ENCODE measurements at regions not wholly inside any gene's neighbourhood (a gene's known extent, or its start where the extent isn't known, plus 50 kb on each side); places are given as distances from the start of the nearest gene placed in this dataset.
"Not testable (repeated sequence)": the region's sequence is repeated elsewhere in the genome, so short reads cannot be mapped to it uniquely, and the experiment has no call there.

GRCh38 chr10:20656886-20657285, 240.2 kb downstream of the NEBL start:
- DNase-seq (ENCODE audit: low read depth), result no peak

GRCh38 chr10:20652424-20652823, 244.7 kb downstream of the NEBL start:
- DNase-seq (ENCODE audit: low read depth), result not testable (repeated sequence)

DNA sequence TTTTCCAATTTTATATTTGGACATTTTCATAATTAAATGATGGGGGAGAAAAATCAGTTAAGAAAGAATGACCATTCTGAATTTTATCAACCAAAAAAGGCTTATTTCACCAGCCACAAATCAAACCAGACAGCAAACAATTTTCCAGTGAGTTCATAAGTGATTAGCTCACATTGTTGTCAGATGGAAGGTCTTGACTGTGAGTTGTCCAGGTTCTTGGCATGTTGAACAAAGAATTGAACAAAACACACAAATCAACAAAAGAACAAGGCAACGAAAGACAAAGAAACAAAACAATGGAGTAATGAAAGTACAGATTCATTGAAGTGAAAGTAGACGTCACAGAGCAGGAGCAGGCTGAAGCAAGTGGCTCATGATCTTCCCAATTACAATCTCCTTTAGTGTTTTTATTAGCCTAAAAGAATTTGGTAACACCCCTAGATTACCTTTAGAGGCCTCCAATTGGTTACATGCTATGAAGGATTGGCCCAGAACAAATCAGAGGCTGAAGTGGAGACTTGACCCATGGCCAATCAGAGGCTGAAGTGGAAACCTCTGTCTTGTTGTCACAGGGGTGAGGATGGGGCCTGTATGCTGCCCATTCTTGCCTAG, 248.7 kb downstream of the NEBL start:
- DNase-seq (ENCODE audit: low read depth), result peak; percentile 11

DNA sequence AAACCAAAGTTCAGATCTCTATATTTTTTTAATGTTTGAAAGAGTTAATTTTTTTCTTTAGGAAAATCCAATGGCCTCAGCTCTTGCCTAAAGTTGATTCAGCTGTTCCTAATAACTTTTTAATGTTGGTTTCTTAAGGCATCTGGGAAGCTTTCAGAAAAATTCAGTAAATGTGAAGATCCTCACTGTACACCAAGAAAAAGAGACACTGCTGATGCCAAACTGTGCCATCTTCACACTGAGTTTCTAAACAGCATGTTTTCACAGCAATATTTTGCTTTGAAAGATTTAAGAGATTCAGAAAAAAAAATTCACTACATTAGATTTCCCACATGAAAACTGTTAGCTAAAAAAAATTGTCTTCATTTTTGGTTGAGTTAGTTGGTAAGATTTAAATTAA, 249.4 kb downstream of the NEBL start:
- DNase-seq (ENCODE audit: low read depth), result no peak

- DNase-seq (ENCODE audit: low read depth), result no peak
These were observed 252.7 kb downstream of the NEBL start for GRCh38 chr10:20644421-20644820.

- DNase-seq (ENCODE audit: low read depth), result no peak
These were observed 255.5 kb downstream of the NEBL start for GRCh38 chr10:20641605-20642004.

DNA sequence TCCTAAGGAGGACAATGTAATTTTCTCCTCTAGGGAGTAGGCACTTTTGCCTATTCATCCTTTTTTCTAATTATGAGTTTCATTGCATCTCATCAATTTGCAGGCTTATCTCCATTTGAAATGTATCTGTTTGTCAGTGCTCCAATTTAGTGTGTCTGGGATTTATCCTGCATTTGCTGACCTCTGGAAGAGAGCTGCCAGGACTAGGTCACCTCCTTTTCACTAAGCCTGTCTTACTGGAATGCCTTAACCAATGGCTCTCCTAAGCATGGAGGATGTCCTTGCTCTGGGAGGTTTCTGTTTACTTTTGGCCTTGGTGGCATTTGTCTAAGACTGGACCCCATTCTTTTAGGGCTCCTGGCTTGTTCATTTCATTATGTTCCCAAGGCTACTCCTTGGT, 261.5 kb downstream of the NEBL start:
- DNase-seq (ENCODE audit: low read depth), result no peak

GRCh38 chr10:20634839-20635238, 262.3 kb downstream of the NEBL start:
- DNase-seq (ENCODE audit: low read depth), result peak; percentile 25

- no peak for DNase-seq (ENCODE audit: low read depth)
These were observed 263.4 kb downstream of the NEBL start for GRCh38 chr10:20633714-20634113.

DNA sequence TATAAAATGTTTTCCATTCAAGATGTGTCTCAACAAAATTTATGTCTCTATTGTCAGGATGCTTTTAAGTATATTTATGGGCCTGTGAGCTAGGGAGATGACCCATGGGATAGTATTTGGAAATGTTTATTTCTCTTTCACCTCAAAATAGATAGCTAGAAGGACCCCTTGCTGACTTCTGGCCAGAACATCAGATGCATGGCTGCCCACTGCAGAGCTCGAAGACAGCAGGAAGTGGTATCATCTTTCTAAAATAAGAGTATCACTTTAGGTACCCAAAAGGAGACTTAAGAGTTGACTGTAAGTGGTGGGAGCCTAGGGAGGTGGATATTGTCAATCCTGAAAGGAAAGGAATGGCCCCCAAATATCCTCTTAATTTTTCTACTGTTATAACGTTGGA, 264.4 kb downstream of the NEBL start:
- no peak for DNase-seq (ENCODE audit: low read depth)

DNA sequence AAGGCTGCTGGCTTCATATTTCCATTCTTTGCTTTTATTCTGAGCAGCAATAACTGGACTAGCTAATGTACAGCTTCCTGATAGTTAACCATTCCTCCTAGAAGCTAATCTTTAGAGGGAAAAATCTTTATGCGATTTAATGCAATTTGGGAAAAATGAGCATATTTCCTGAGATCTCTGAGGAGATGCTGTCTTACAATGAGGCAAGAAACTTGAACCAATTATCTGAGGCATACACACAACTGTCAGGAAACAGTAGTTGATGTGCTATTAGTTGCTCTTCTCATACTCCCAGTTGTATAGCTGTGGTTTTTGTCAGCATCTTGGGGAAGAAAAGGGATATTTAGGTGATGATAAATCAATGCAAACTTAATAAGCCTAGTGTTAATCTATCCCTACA, 265.9 kb downstream of the NEBL start:
- no peak for DNase-seq (ENCODE audit: low read depth)

- DNase-seq (ENCODE audit: low read depth), result no peak
These were observed 266.9 kb downstream of the NEBL start for GRCh38 chr10:20630092-20630643.

DNA sequence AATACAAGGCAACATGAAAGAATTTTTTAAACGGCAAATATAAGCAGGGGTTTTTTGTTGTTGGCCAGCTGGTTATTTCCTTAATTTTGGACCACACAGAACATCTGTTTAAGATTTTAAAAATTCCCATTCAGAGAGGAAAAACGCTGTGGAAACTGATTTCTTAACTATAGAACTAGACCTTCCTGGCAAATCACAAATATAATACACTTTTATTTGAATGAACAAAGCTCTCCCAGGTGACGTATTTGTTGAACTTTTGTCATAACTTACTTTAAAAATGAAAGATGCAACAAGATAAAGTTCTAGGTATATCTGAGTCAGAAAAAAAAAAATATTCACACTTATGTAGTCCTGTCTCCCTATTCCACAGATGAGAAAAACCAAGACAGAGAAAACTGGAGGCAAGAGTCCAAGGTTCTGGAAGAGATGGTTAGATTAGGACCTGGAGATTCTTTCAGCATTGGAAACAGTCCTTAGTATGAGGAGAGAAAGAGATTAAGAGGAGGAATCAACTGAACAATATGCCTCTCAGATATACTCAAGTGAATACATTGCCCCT, 269.1 kb downstream of the NEBL start:
- no peak for DNase-seq (ENCODE audit: low read depth)

DNA sequence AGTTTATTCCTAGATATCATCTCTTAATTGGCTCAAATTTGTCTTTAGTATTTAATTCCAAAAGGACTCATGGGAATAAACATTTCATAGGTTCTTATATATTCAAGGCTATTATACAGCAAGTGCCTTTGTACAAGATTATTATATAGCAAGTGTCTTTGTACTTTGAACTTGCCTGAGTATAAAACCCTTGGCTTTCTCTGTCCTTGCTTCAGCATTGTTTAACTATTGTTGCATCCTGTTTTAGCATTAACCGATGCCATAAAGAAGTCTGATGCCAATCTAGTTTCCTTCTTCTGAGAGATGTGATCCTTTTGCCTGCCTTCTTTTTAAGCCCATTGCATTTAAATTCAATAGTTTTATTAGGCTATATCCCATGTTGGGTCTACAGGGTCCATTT, 270.0 kb downstream of the NEBL start:
- no peak for DNase-seq (ENCODE audit: low read depth)

- no peak for DNase-seq (ENCODE audit: low read depth)
These were observed 271.2 kb downstream of the NEBL start for GRCh38 chr10:20625868-20626267.

DNA sequence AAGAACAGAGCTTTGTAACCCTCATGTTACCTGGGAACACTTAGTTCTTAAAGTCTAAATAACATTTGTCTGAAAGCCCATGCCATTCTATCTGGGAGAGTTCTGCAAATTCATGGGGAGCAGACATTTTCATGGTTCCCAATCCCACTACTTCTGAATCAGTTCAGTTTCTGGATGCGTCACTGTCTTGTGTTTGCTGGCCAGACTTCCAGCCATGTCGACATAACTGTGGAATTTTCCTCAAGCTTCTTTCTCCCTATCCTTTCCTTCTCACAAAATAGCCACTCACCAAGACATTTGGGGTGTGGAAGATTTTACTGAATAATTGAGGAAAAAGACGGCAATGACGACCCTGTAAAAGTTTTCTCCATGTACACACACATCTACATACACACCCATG, 272.5 kb downstream of the NEBL start:
- DNase-seq (ENCODE audit: low read depth), result peak; percentile 33

- no peak for DNase-seq (ENCODE audit: low read depth)
These were observed 273.6 kb downstream of the NEBL start for GRCh38 chr10:20623546-20623945.

GRCh38 chr10:20622531-20623211, 274.4 kb downstream of the NEBL start:
- peak; percentile 92 for DNase-seq (ENCODE audit: low read depth)

DNA sequence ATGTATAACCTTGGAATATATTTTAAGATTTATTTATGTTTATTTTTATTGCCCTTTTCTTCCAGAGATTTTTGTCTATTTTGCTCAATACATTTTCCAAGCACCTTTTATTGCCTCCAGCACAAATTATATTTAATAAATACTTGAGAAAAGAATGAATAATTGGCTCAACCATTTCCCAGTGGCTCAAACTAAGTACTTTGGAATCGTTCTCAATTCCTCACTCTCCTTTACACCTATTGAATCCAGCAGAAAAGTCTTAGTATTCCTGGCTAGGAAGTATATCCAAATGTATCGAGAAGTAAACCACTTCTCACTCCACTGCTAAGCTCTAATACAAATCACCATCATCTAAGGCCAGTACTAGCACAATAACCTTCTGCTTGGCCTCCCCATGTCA, 276.1 kb downstream of the NEBL start:
- DNase-seq (ENCODE audit: low read depth), result no peak

DNA sequence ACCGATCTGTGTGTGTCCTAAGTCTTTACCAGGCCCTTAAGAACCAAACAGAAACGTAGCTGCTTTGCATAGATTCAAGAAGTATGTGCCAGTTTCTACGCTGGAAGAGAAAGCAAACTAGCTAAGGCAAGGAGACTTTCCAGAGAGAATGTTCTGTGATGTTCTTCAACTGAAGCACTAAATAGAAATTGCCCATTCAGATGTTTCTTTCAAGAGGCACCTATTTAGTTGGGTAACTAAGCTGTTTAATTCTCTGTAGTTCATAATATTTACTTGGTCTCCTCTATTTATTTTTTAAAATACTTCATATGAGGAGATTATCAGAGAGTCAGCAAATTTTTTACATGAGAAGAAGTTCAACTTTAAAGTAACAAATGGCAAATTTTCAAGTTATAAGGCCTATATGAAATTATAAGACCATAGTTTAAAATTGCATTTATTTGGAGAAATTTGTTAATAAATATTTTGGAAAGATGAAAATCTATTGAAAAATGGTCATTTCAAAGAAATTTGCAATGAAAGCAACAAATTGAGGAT, 279.0 kb downstream of the NEBL start:
- no peak for DNase-seq (ENCODE audit: low read depth)

GRCh38 chr10:20616918-20617810, 279.9 kb downstream of the NEBL start:
- DNase-seq (ENCODE audit: low read depth), result no peak

DNA sequence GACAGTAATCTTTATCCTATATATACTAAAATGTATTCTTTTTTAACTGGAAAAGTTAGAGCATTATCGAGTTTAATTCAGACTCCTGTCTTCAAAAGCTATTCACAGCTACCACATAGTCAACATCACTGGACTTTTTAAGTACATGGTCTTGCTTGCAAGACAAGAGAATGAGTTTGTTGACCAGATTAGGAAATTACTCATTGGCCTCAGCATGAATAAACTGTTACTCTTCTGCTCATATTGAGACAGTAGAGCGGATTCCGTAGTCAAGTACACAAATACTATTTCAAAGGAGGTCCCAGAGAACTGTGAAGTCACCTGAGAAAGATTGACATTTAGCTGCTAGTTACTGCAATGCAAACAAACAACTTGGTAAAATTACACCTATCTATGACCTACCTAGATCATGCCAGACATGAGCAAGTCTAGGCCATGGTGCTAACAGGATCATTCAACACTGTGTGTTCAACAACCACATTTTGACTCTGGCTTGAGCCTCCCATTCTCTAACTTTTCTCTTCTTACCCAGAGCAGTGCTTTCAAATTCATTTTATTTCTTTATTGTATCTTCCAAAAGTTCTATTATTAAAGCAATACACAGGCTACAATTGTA, 280.9 kb downstream of the NEBL start:
- DNase-seq (ENCODE audit: low read depth), result no peak

Measured in amniotic epithelial cell (primary cell).